RPMI7951 (cell line): ENCODE measurements at regions not wholly inside any gene's neighbourhood (a gene's known extent, or its start where the extent isn't known, plus 50 kb on each side); places are given as distances from the start of the nearest gene placed in this dataset.

Source experiments
- DNase-seq: peaks from one replicate; pipeline ENCODE4 v3.0.0-alpha.2; 2012; ENCODE audit warnings: low read depth

GRCh38 chr5:67694810-67695191 lies 498.2 kb upstream of the CD180 start:
- no peak for DNase-seq

GRCh38 chr5:67693956-67694809 lies 497.6 kb upstream of the CD180 start:
- peak; percentile 39 for DNase-seq

GRCh38 chr5:67686746-67687145 lies 490.1 kb upstream of the CD180 start:
- no peak for DNase-seq

- DNase-seq: no peak
Observed at GRCh38 chr5:67681703-67682102, 485.1 kb upstream of the CD180 start.

- no peak for DNase-seq
Observed at GRCh38 chr5:67680099-67680498, 483.5 kb upstream of the CD180 start.

- no peak for DNase-seq
Observed at GRCh38 chr5:67679184-67679841, 482.7 kb upstream of the CD180 start.

- no peak for DNase-seq
Observed at GRCh38 chr5:67678594-67678993, 482.0 kb upstream of the CD180 start.

- DNase-seq: no peak
Observed at GRCh38 chr5:67677422-67677970, 480.9 kb upstream of the CD180 start.

- DNase-seq: no peak
Observed at GRCh38 chr5:67676863-67677262, 480.3 kb upstream of the CD180 start.

GRCh38 chr5:67674159-67674655 lies 477.6 kb upstream of the CD180 start:
- DNase-seq: no peak

- DNase-seq: no peak
Observed at GRCh38 chr5:67673618-67674017, 477.0 kb upstream of the CD180 start.

GRCh38 chr5:67673180-67673579 lies 476.6 kb upstream of the CD180 start:
- no peak for DNase-seq

GRCh38 chr5:67672636-67673035 lies 476.0 kb upstream of the CD180 start:
- no peak for DNase-seq

GRCh38 chr5:67669916-67670315 lies 473.3 kb upstream of the CD180 start:
- DNase-seq: no peak

- no peak for DNase-seq
Observed at GRCh38 chr5:67660149-67660548, 463.6 kb upstream of the CD180 start.

GRCh38 chr5:67659288-67659687 lies 462.7 kb upstream of the CD180 start:
- DNase-seq: no peak

- DNase-seq: no peak
Observed at GRCh38 chr5:67657055-67657454, 460.5 kb upstream of the CD180 start.

- no peak for DNase-seq
Observed at GRCh38 chr5:67652201-67652600, 455.6 kb upstream of the CD180 start.

- no peak for DNase-seq
Observed at GRCh38 chr5:67651180-67651579, 454.6 kb upstream of the CD180 start.

- no peak for DNase-seq
Observed at GRCh38 chr5:67648201-67648671, 451.6 kb upstream of the CD180 start.

- no peak for DNase-seq
Observed at GRCh38 chr5:67647772-67648171, 451.2 kb upstream of the CD180 start.

GRCh38 chr5:67644221-67644920 lies 447.8 kb upstream of the CD180 start:
- no peak for DNase-seq
